ENCODE measurements at regions not wholly inside any gene's neighbourhood (a gene's known extent, or its start where the extent isn't known, plus 50 kb on each side); places are given as distances from the start of the nearest gene placed in this dataset.

GRCh38 chr12:131494216-131494615 lies 216.7 kb upstream of the SFSWAP start:
- TF ChIP-seq CEBPB (IDR thresholded peaks at IDR 0.05; ENCODE audit: low read depth, low read length) (no peak), RAD21 (IDR thresholded peaks at IDR 0.05; ENCODE audit: low read length) (no peak), POLR2A (IDR thresholded peaks at IDR 0.05; ENCODE audit: low read depth, low read length) (no peak), RFX5 (IDR thresholded peaks at IDR 0.05; ENCODE audit: low read depth, low read length) (no peak), MAFK (IDR thresholded peaks at IDR 0.05; ENCODE audit: low read depth, low read length) (no peak), ELK1 (IDR thresholded peaks at IDR 0.05; ENCODE audit: borderline replicate concordance, low read depth, low read length) (no peak), CTCF (conservative IDR thresholded peaks at IDR 0.05; ENCODE audit: low read depth, low read length) (no peak), MXI1 (IDR thresholded peaks at IDR 0.05; ENCODE audit: borderline replicate concordance, low read depth, low read length) (no peak)

All from IMR-90 (cell line).